B cell (primary cell): ENCODE measurements at regions not wholly inside any gene's neighbourhood (a gene's known extent, or its start where the extent isn't known, plus 50 kb on each side); places are given as distances from the start of the nearest gene placed in this dataset.

Source experiments
- ATAC-seq: fragments of 200-7000 bp; cut with Tn5 transposase; one replicate; pipeline ENCODE4 v1.10.0; 2021; ENCODE audit warnings: low read depth, mild to moderate bottlenecking, moderate number of reproducible peaks, moderate library complexity
- CTCF ChIA-PET: fragments of 350-600 bp; sonication (Branson Sonifier 250); formaldehyde crosslinking; loops from one replicate; lab custom pipeline; 2021; ENCODE audit warnings: antibody characterized with exemption, inconsistent platforms; lab: Charles Lee
- POLR2A ChIA-PET: fragments of 350-600 bp; sonication (Branson Sonifier 250); formaldehyde crosslinking; loops from one replicate; lab custom pipeline; 2021; ENCODE audit warnings: antibody characterized with exemption; lab: Charles Lee
- DNase-seq: peaks from one replicate; pipeline ENCODE4 v3.0.0; 2013
- H2AFZ ChIP-seq: 2 replicates; pipeline ENCODE4 v1.6.1; 2012; ENCODE audit warnings: mild to moderate bottlenecking, low read depth, low read length; ENCODE audit not compliant: insufficient read depth, poor library complexity, severe bottlenecking
- H3K27ac ChIP-seq, 2 donors: 1 replicate in 1 of 2; 2 replicates in 1 of 2; pipeline ENCODE4 v1.5.1; 2012 to 2013; ENCODE audit warnings: low read length in 2 of 2, mild to moderate bottlenecking in 2 of 2, moderate library complexity in 1 of 2
- H3K27me3 ChIP-seq, 4 experiments: fragments of 200-600 bp in 1 of 4; sonication (generic) in 1 of 4; replicated peaks in 1 of 4; 1 replicate in 2 of 4; 2 replicates in 2 of 4; pipeline versions ENCODE4 v1.6.1 to v1.7.0; 2013 to 2016; ENCODE audit warnings: low read length in 3 of 4, mild to moderate bottlenecking in 2 of 4, mixed read lengths in 1 of 4, moderate library complexity in 1 of 4; ENCODE audit not compliant: insufficient read depth in 4 of 4, control insufficient read depth in 3 of 4; ENCODE audit errors: control extremely low read depth in 1 of 4
- H3K36me3 ChIP-seq, 2 experiments: replicated peaks in 1 of 2; 1 replicate in 1 of 2; 2 replicates in 1 of 2; pipeline versions ENCODE4 v1.6.1 to v1.7.1; 2013; ENCODE audit warnings: low read length in 1 of 2; ENCODE audit not compliant: insufficient read depth in 2 of 2, control insufficient read depth in 1 of 2; ENCODE audit errors: control extremely low read depth in 1 of 2, extremely low read depth in 1 of 2
- H3K4me1 ChIP-seq, 2 donors: fragments of 200-600 bp in 1 of 2; sonication (generic) in 1 of 2; 1 replicate in 1 of 2; 2 replicates in 1 of 2; pipeline versions ENCODE4 v1.5.1 to v1.6.1; 2013 to 2017; ENCODE audit warnings: low read length in 2 of 2; ENCODE audit not compliant: control insufficient read depth in 2 of 2, insufficient read depth in 2 of 2
- H3K4me2 ChIP-seq: replicated peaks from 2 replicates; pipeline ENCODE3; 2012; ENCODE audit warnings: mild to moderate bottlenecking, low read depth, low read length; ENCODE audit not compliant: poor library complexity, severe bottlenecking
- H3K4me3 ChIP-seq, 5 experiments: fragments of 200-600 bp in 1 of 5; sonication (generic) in 1 of 5; 1 replicate in 3 of 5; 2 replicates in 2 of 5; pipeline versions ENCODE4 v1.5.1 to v1.7.0; 2011 to 2016; ENCODE audit warnings: low read length in 4 of 5, mild to moderate bottlenecking in 4 of 5, low read depth in 2 of 5, control low read depth in 1 of 5, moderate library complexity in 1 of 5; ENCODE audit not compliant: insufficient read depth in 1 of 5; ENCODE audit errors: control extremely low read depth in 1 of 5, extremely low read depth in 1 of 5
- H3K79me2 ChIP-seq: fragments of 200-600 bp; sonication (generic); one replicate; pipeline ENCODE4 v1.6.0; 2016; ENCODE audit warnings: low read length; ENCODE audit not compliant: control insufficient read depth, insufficient read depth
- H3K9ac ChIP-seq: fragments of 200-600 bp; sonication (generic); 2 replicates; pipeline ENCODE4 v1.6.1; 2017; ENCODE audit warnings: mild to moderate bottlenecking, low read length, moderate library complexity
- H3K9me3 ChIP-seq, 3 donors: one replicate each; pipeline versions ENCODE4 v1.6.1 to v1.7.1; 2013; ENCODE audit warnings: low read length in 2 of 3; ENCODE audit not compliant: control insufficient read depth in 2 of 3, insufficient read depth in 1 of 3; ENCODE audit errors: control extremely low read depth in 1 of 3
- H4K20me1 ChIP-seq: 2 replicates; pipeline ENCODE4 v1.6.0; 2012; ENCODE audit warnings: mild to moderate bottlenecking, low read length; ENCODE audit not compliant: insufficient read depth, control insufficient read depth, poor library complexity, severe bottlenecking
- H3K27ac Mint-ChIP-seq: one replicate; pipeline ENCODE4 v1.8.0; 2021; ENCODE audit warnings: mixed read lengths
- H3K27me3 Mint-ChIP-seq: one replicate; pipeline ENCODE4 v1.8.0; 2021; ENCODE audit warnings: mixed read lengths
- H3K4me1 Mint-ChIP-seq: one replicate; pipeline ENCODE4 v1.8.0; 2021; ENCODE audit warnings: mixed read lengths
- H3K4me3 Mint-ChIP-seq: one replicate; pipeline ENCODE4 v1.8.0; 2021; ENCODE audit warnings: mixed read lengths
- H3K9me3 Mint-ChIP-seq: one replicate; pipeline ENCODE4 v1.8.0; 2022; ENCODE audit warnings: mixed read lengths; ENCODE audit not compliant: insufficient read depth
- CTCF ChIP-seq: fragments of 200-600 bp; IDR thresholded peaks from one replicate; pipeline ENCODE4 v1.8.0; 2022; ENCODE audit warnings: antibody characterized with exemption, mild to moderate bottlenecking
- EZH2 ChIP-seq: IDR thresholded peaks from 2 replicates; pipeline ENCODE4 v1.6.1; 2012; ENCODE audit warnings: borderline replicate concordance, low read depth, mild to moderate bottlenecking, moderate library complexity, low read length; ENCODE audit not compliant: insufficient read depth, poor library complexity, severe bottlenecking
- WGBS: methylation state at CpG from one replicate; pipeline ENCODE4 v1.1.5; 2013; ENCODE audit warnings: missing lambda C conversion rate; ENCODE audit not compliant: insufficient coverage; 5-methylcytosine and 5-hydroxymethylcytosine counted together
- intact Hi-C: fragments of 100-400 bp; cut with micrococcal nuclease; formaldehyde crosslinking; loops from one replicate; pipeline ENCODE4 v1.10.0; 2022

DNA sequence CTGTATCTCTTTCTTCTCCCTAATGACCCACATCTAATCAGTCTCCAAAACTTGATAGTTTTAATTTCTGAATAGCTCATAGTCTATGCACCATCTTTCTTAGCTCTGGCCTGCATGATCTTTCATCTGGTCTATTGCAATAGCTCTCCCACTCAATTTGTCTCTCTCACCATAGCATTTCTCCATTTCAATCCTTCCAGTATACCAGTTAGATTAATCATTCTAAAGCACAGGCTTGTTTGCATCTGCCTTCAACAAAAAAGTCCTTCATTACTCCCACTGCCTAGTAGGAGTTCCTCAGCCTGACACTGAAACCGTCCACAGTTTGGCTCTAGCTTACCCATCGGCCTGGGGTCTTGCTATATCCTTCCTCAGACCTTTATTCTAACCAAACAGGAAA, 344.9 kb downstream of the ENC1 start:
- no peaks in the 10 kb centered on the region for H3K9me3 ChIP-seq
- no peaks in the 10 kb centered on the region for H3K4me1 ChIP-seq
- no peak overlapping the region for H3K4me2 ChIP-seq
- no peak overlapping the region for H3K27ac ChIP-seq
- intact Hi-C loops, result no loop called here
- H3K4me3 ChIP-seq, result no peak overlapping the region
- Mint-ChIP-seq H3K4me3 (no peak overlapping the region), H3K27me3 (peaks cover 4% of the 10 kb centered on the region), H3K9me3 (no peaks in the 10 kb centered on the region), H3K4me1 (no peaks in the 10 kb centered on the region), H3K27ac (no peak overlapping the region)
- ATAC-seq, result no peak
- no peak overlapping the region for H2AFZ ChIP-seq
- POLR2A ChIA-PET, result no interaction called here
- H3K79me2 ChIP-seq, result no peaks in the 10 kb centered on the region
- TF ChIP-seq EZH2 (no peak), CTCF (no peak)
- no peak overlapping the region for H3K9ac ChIP-seq
- H3K27me3 ChIP-seq, result no peaks in the 10 kb centered on the region
- no peaks in the 10 kb centered on the region for H3K36me3 ChIP-seq
- H4K20me1 ChIP-seq, result no peaks in the 10 kb centered on the region
- WGBS, result 85% methylated on average over 2 of the region's 2 CpGs
- CTCF ChIA-PET, result no interaction called here
- no peak for DNase-seq

DNA sequence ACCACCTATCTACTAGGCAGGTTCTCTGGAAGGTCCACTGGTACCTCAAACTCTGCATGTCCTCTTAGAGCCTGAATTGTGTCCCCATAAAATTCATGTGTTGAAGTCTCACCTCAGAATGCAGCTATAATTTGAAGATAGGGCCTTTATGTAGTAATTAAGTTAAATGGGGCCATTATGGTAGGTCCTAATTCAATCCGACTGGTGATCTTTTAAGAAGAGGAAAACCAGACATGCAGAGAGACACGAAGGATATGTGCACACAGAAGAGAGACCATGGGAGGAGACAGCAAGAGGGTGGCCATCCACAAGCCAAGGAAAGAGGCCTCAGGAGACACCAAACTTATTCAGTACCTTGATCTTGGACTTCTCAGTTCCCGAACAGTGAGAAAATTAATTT, 345.4 kb downstream of the ENC1 start:
- Histone ChIP-seq H3K9ac (no peak overlapping the region), H3K4me1 (no peaks in the 10 kb centered on the region), H2AFZ (no peak overlapping the region), H3K9me3 (no peaks in the 10 kb centered on the region), H3K36me3 (no peaks in the 10 kb centered on the region), H3K27me3 (no peaks in the 10 kb centered on the region), H4K20me1 (no peaks in the 10 kb centered on the region), H3K4me2 (no peak overlapping the region), H3K27ac (no peak overlapping the region), H3K79me2 (no peaks in the 10 kb centered on the region), H3K4me3 (no peak overlapping the region)
- no peak for ATAC-seq
- intact Hi-C loops, result no loop called here
- TF ChIP-seq EZH2 (no peak), CTCF (no peak)
- Mint-ChIP-seq H3K27me3 (peaks cover 8% of the 10 kb centered on the region), H3K4me3 (no peak overlapping the region), H3K9me3 (no peaks in the 10 kb centered on the region), H3K4me1 (no peaks in the 10 kb centered on the region), H3K27ac (no peak overlapping the region)
- POLR2A ChIA-PET, result no interaction called here
- WGBS, result 90% methylated on average over 3 of the region's 3 CpGs
- DNase-seq, result no peak
- CTCF ChIA-PET, result no interaction called here
